Gastroesophageal sphincter (tissue), 4 donors: ENCODE measurements at regions not wholly inside any gene's neighbourhood (a gene's known extent, or its start where the extent isn't known, plus 50 kb on each side); places are given as distances from the start of the nearest gene placed in this dataset.

Source experiments
- ATAC-seq: fragments of 150-250 bp; one replicate; pipeline ENCODE4 v1.9.1; 2016; ENCODE audit warnings: mild to moderate bottlenecking, moderate library complexity
- H3K27ac ChIP-seq, 4 donors: fragments of 200-600 bp; sonication (generic) in 3 of 4; 1 replicate in 3 of 4; 2 replicates in 1 of 4; pipeline ENCODE4 v1.5.1; 2016 to 2019
- H3K27me3 ChIP-seq: fragments of 200-600 bp; sonication (generic); one replicate; pipeline ENCODE4 v1.5.1; 2019
- H3K36me3 ChIP-seq, 2 donors: fragments of 200-600 bp; sonication (generic); one replicate each; pipeline ENCODE4 v1.5.1; 2019; ENCODE audit warnings: control low read depth in 1 of 2
- H3K4me1 ChIP-seq, 3 donors: fragments of 200-600 bp; sonication (generic); 1 replicate in 2 of 3; 2 replicates in 1 of 3; pipeline ENCODE4 v1.5.1; 2016 to 2019; ENCODE audit warnings: control low read depth in 2 of 3
- H3K4me3 ChIP-seq, 2 donors: fragments of 200-600 bp; sonication (generic); one replicate each; pipeline ENCODE4 v1.5.1; 2019; ENCODE audit warnings: mild to moderate bottlenecking in 1 of 2, moderate library complexity in 1 of 2
- H3K9me3 ChIP-seq, 3 donors: fragments of 200-600 bp; sonication (generic); one replicate each; pipeline ENCODE4 v1.5.1; 2017 to 2019; ENCODE audit warnings: control low read depth in 2 of 3
- CTCF ChIP-seq, 4 experiments: fragments of 200-600 bp in 2 of 4; fragments of 450-650 bp in 2 of 4; sonication (generic) in 1 of 4; IDR thresholded peaks; one replicate each; pipeline ENCODE4 v1.5.1; 2017 to 2019; ENCODE audit warnings: antibody characterized with exemption in 4 of 4, mild to moderate bottlenecking in 2 of 4, moderate library complexity in 2 of 4
- EP300 ChIP-seq: sonication (generic); formaldehyde crosslinking; IDR thresholded peaks from one replicate; pipeline ENCODE4 v1.6.1; 2017; ENCODE audit warnings: antibody characterized with exemption, mild to moderate bottlenecking
- POLR2A ChIP-seq, 2 donors: fragments of 450-650 bp; IDR thresholded peaks; one replicate each; pipeline ENCODE4 v1.6.1; 2017; ENCODE audit warnings: antibody characterized with exemption in 2 of 2, mild to moderate bottlenecking in 2 of 2, moderate library complexity in 1 of 2
- POLR2AphosphoS5 ChIP-seq: sonication (generic); formaldehyde crosslinking; IDR thresholded peaks from one replicate; pipeline ENCODE4 v1.6.1; 2017; ENCODE audit warnings: antibody characterized with exemption
- WGBS, 2 donors: methylation state at CpG; one replicate each; pipeline ENCODE4 v1.1.5; 2018; ENCODE audit warnings: low coverage in 1 of 2; 5-methylcytosine and 5-hydroxymethylcytosine counted together

DNA sequence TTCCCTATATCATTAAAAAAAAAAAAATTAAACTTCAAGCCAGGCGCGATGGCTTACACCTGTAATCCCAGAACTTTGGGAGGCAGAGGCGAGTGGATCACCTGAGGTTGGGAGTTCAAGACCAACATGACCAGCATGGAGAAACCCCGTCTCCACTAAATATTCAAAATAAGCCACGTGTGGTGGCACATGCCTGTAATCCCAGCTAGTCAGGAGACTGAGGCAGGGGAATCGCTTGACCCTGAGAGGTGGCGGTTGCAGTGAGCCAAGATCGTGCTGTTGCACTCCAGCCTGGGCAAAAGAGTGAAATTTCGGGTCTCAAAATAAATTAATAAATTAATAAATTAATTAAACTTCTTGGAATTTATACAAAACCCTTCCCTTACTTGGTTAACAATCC is 358.6 kb upstream of the CDH9 start:
- H3K27ac ChIP-seq = no peak overlapping the region

GRCh38 chr5:27392716-27393115 is 354.3 kb upstream of the CDH9 start:
- no peak for ATAC-seq
- H3K4me3 ChIP-seq = no peak overlapping the region
- no peaks in the 10 kb centered on the region for H3K9me3 ChIP-seq
- no peaks in the 10 kb centered on the region for H3K36me3 ChIP-seq
- H3K27ac ChIP-seq = no peak overlapping the region
- no peaks in the 10 kb centered on the region for H3K4me1 ChIP-seq
- TF ChIP-seq EP300 = no peak
- 43 to 79% methylated on average over 1 of the region's 1 CpG for WGBS, 2 donors
- H3K27me3 ChIP-seq = no peaks in the 10 kb centered on the region

More for the DNA sequence above, 358.6 kb upstream of the CDH9 start:
- 82 to 87% methylated on average over 3 to 9 of the region's 9 CpGs for WGBS, 2 donors
- H3K4me3 ChIP-seq = no peak overlapping the region
- no peaks in the 10 kb centered on the region for H3K4me1 ChIP-seq
- ATAC-seq = no peak
- no peaks in the 10 kb centered on the region for H3K36me3 ChIP-seq
- H3K27me3 ChIP-seq = no peaks in the 10 kb centered on the region
- peaks cover 0 to 6% (median 0%) of the 10 kb centered on the region in 3 donors for H3K9me3 ChIP-seq
- TF ChIP-seq EP300 = no peak
- TF ChIP-seq POLR2A (IDR thresholded peaks at IDR 0.05) = no peak
- TF ChIP-seq CTCF (IDR thresholded peaks at IDR 0.05) = no peak
- TF ChIP-seq POLR2AphosphoS5 = no peak

- TF ChIP-seq EP300 = no peak
- TF ChIP-seq POLR2AphosphoS5 = no peak
- TF ChIP-seq CTCF (IDR thresholded peaks at IDR 0.05) = no peak
- TF ChIP-seq POLR2A (IDR thresholded peaks at IDR 0.05) = no peak
These were observed 351.3 kb upstream of the CDH9 start for GRCh38 chr5:27389696-27390095.

GRCh38 chr5:27388755-27389154 is 350.4 kb upstream of the CDH9 start:
- no peak for ATAC-seq
- 54 to 63% methylated on average over 4 of the region's 4 CpGs for WGBS, 2 donors

More at GRCh38 chr5:27389696-27390095, 351.3 kb upstream of the CDH9 start:
- no peak for ATAC-seq
- Histone ChIP-seq H3K27ac (no peak overlapping the region), H3K27me3 (no peaks in the 10 kb centered on the region), H3K4me3 (no peak overlapping the region), H3K36me3 (no peaks in the 10 kb centered on the region), H3K9me3 (no peaks in the 10 kb centered on the region), H3K4me1 (no peaks in the 10 kb centered on the region)
- WGBS, 2 donors = 53 to 78% methylated on average over 2 of the region's 2 CpGs

DNA sequence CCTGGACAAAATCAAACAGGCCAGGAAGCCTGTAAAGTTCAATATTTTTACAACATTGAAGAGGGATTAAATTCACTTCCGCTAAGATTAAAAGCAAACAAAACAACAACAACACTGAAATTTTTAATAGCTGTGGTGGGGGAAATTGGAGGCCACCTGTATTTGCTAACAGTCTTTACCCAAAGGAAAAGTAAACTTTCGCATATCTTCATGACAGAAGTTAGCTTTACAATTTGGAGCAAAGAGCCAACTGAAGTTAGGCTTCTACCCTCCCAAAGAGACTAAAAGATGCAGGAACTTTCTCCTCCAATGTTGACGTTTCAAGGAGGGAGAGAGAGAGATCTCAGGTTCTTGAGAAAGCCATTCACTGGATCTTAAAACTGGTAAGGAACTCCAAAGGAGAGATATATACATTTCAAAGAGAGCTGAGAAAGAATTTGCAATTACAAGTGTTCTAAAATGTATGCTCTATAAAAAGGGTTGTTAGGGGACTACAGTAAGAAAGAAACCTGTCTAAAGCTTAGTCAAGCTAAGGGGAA is 349.2 kb upstream of the CDH9 start:
- no peaks in the 10 kb centered on the region for H3K36me3 ChIP-seq
- no peaks in the 10 kb centered on the region for H3K9me3 ChIP-seq

More at GRCh38 chr5:27388755-27389154, 350.4 kb upstream of the CDH9 start:
- Histone ChIP-seq H3K27me3 (no peaks in the 10 kb centered on the region), H3K27ac (no peak overlapping the region), H3K4me1 (no peaks in the 10 kb centered on the region), H3K36me3 (no peaks in the 10 kb centered on the region), H3K4me3 (no peak overlapping the region), H3K9me3 (no peaks in the 10 kb centered on the region)
- no peak for TF ChIP-seq CTCF (IDR thresholded peaks at IDR 0.05)
- TF ChIP-seq EP300 = no peak
- no peak for TF ChIP-seq POLR2AphosphoS5
- no peak for TF ChIP-seq POLR2A (IDR thresholded peaks at IDR 0.05)

More for the DNA sequence above, 349.2 kb upstream of the CDH9 start:
- Histone ChIP-seq H3K27ac (no peak overlapping the region), H3K4me3 (no peak overlapping the region), H3K27me3 (no peaks in the 10 kb centered on the region), H3K4me1 (no peaks in the 10 kb centered on the region)
- ATAC-seq = no peak
- 60 to 67% methylated on average over 2 to 3 of the region's 3 CpGs for WGBS, 2 donors
- no peak for TF ChIP-seq POLR2A (IDR thresholded peaks at IDR 0.05)
- no peak for TF ChIP-seq CTCF (IDR thresholded peaks at IDR 0.05)
- no peak for TF ChIP-seq EP300
- TF ChIP-seq POLR2AphosphoS5 = no peak
